ENCODE measurements at regions not wholly inside any gene's neighbourhood (a gene's known extent, or its start where the extent isn't known, plus 50 kb on each side); places are given as distances from the start of the nearest gene placed in this dataset.

- Histone ChIP-seq H3K27ac (no peak overlapping the region), H3K9me3 (no peaks in the 10 kb centered on the region), H3K4me1 (peaks cover 0 to 4% (median 2%) of the 10 kb centered on the region in 4 donors), H3K4me3 (no peak overlapping the region), H3K36me3 (no peaks in the 10 kb centered on the region), H3K27me3 (no peaks in the 10 kb centered on the region)
- no peak for DNase-seq
- TF ChIP-seq CTCF (IDR thresholded peaks at IDR 0.05) = no peak
- no peak for TF ChIP-seq POLR2A (IDR thresholded peaks at IDR 0.05)
- no peak for TF ChIP-seq POLR2AphosphoS5 (IDR thresholded peaks at IDR 0.05)
- no peak for TF ChIP-seq EP300 (IDR thresholded peaks at IDR 0.05)
- WGBS, 5 donors = 79 to 88% (median 83%) methylated on average over 2 of the region's 2 CpGs
- intact Hi-C loops (cut with DNase I; ENCODE audit: low total_unique reads) = no loop called here
These were observed 190.8 kb upstream of the SLC8A1 start for GRCh38 chr2:40642726-40643125.

- Histone ChIP-seq H3K27ac (no peak overlapping the region), H3K27me3 (no peaks in the 10 kb centered on the region), H3K4me3 (no peak overlapping the region), H3K36me3 (no peaks in the 10 kb centered on the region), H3K4me1 (peaks cover 0 to 13% (median 3%) of the 10 kb centered on the region in 4 donors), H3K9me3 (no peaks in the 10 kb centered on the region)
- no peak for DNase-seq
- 59 to 97% (median 95%) methylated on average over 2 of the region's 2 CpGs for WGBS, 5 donors
- TF ChIP-seq CTCF (IDR thresholded peaks at IDR 0.05) = no peak
- TF ChIP-seq EP300 (IDR thresholded peaks at IDR 0.05) = no peak
- no peak for TF ChIP-seq POLR2A (IDR thresholded peaks at IDR 0.05)
- no peak for TF ChIP-seq POLR2AphosphoS5 (IDR thresholded peaks at IDR 0.05)
- intact Hi-C loops (cut with DNase I; ENCODE audit: low total_unique reads) = no loop called here
These were observed 194.8 kb upstream of the SLC8A1 start for GRCh38 chr2:40646642-40647041.

DNA sequence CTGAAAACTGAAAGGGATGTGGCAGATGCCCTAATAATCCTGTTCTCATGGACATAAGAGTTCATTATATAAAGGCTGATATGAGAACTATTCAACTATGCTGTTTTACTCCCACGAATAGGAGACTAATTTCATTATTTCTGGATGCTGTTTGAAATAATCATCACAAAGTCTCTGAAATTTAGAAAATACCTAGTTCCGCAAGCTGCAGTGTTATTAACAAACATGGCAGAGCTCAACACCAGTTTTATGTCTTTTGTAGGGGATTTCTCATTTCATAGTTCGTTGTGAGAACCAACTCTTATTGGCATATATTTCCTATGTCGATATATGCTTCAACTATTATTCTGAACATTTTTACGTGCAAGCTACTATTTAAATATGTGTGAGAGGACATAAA is 200.3 kb upstream of the SLC8A1 start:
- Histone ChIP-seq H3K27ac (no peak overlapping the region), H3K4me1 (peaks cover 0 to 13% (median 3%) of the 10 kb centered on the region in 4 donors), H3K4me3 (no peak overlapping the region), H3K36me3 (no peaks in the 10 kb centered on the region), H3K9me3 (no peaks in the 10 kb centered on the region), H3K27me3 (no peaks in the 10 kb centered on the region)
- TF ChIP-seq CTCF (IDR thresholded peaks at IDR 0.05) = no peak
- no peak for TF ChIP-seq POLR2AphosphoS5 (IDR thresholded peaks at IDR 0.05)
- no peak for DNase-seq
- 92 to 96% (median 92%) methylated on average over 5 of the region's 5 CpGs for WGBS, 5 donors
- intact Hi-C loops (cut with DNase I; ENCODE audit: low total_unique reads) = no loop called here

DNA sequence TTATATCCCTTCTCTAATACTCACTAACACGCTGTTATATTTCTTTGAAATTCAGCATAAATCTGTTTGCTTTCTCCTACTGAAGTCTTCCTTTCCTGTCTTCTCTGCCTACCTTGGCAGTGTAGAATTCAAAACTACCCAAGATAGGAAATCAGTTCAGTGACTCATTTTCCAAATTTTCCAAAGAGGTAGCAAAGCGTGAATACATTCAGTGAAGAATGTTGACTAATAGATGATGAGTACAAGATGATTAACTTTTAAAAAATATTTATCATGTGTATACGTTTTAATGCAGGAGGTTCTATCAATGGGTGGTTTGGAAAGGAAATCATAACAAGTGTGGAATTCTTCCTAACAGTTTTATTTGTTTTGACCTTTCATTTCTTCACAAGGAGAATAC is 201.9 kb upstream of the SLC8A1 start:
- TF ChIP-seq POLR2A (IDR thresholded peaks at IDR 0.05) = no peak
- H3K9me3 ChIP-seq = no peaks in the 10 kb centered on the region
- intact Hi-C loops (cut with DNase I; ENCODE audit: low total_unique reads) = no loop called here
- no peaks in the 10 kb centered on the region for H3K27me3 ChIP-seq
- no peak overlapping the region for H3K27ac ChIP-seq
- no peaks in the 10 kb centered on the region for H3K4me1 ChIP-seq
- no peaks in the 10 kb centered on the region for H3K36me3 ChIP-seq
- DNase-seq = no peak
- WGBS, 5 donors = 75 to 84% (median 79%) methylated on average over 3 of the region's 3 CpGs
- H3K4me3 ChIP-seq = no peak overlapping the region

DNA sequence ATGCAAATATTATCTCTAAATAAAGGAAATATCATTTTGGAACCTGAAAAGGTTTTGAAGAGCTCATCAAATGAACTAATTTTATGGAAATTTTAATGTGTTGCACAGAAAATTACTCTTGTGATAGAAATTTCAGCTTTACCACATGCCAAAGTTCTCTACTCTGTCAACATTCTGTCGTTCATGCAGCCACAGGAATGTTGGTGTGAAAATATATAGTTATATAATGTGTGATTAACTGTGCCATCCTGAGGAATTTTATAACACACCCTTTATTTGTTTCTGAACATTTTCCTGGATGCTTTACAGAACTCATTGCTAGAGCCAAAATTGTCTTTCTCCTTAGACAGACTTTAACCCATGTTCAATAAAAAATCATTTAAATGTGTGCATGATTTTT is 202.5 kb upstream of the SLC8A1 start:
- no peaks in the 10 kb centered on the region for H3K36me3 ChIP-seq
- no peaks in the 10 kb centered on the region for H3K4me1 ChIP-seq
- no peaks in the 10 kb centered on the region for H3K27me3 ChIP-seq
- no peak overlapping the region for H3K4me3 ChIP-seq
- H3K9me3 ChIP-seq = no peaks in the 10 kb centered on the region
- DNase-seq = no peak
- H3K27ac ChIP-seq = no peak overlapping the region
- TF ChIP-seq EP300 (IDR thresholded peaks at IDR 0.05) (no peak), POLR2A (IDR thresholded peaks at IDR 0.05) (no peak), CTCF (IDR thresholded peaks at IDR 0.05) (no peak), POLR2AphosphoS5 (IDR thresholded peaks at IDR 0.05) (no peak)
- 14 to 36% (median 25%) methylated on average over 1 of the region's 1 CpG for WGBS, 5 donors
- intact Hi-C loops (cut with DNase I; ENCODE audit: low total_unique reads) = no loop called here

All from stomach (tissue), 8 donors.